22Rv1 (cell line): ENCODE measurements at regions not wholly inside any gene's neighbourhood (a gene's known extent, or its start where the extent isn't known, plus 50 kb on each side); places are given as distances from the start of the nearest gene placed in this dataset.

Source experiments
- H3K27ac ChIP-seq: fragments of 450-650 bp; 2 replicates; pipeline ENCODE4 v1.5.1; 2017
- CTCF ChIP-seq: fragments of 450-650 bp; IDR thresholded peaks from 2 replicates; pipeline ENCODE4 v1.5.1; 2017; ENCODE audit warnings: mild to moderate bottlenecking
- ZFX ChIP-seq: fragments of 450-650 bp; IDR thresholded peaks from 2 replicates; pipeline ENCODE4 v1.6.1; 2017; ENCODE audit warnings: antibody characterized with exemption, borderline replicate concordance

DNA sequence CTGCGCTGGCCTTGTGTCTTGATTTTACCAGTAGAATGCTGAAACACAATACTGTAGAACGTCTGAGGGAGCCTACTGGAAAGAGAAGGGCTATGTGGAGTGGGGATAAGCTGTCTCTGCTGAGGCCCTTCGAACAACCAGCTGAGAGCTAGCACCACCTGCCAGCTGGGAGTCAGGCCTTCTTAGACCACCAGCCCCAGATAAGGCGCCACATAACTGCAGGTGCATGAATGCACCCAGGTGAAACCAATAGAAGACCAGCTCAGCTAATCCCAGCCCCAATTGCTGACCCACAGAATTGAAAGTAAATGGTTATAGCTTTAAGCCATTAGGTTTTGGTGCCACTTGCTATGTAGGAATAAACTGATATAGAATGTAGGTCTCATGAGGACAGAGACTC, 438.4 kb downstream of the ADRA2A start:
- no peak overlapping the region for H3K27ac ChIP-seq
- no peak for TF ChIP-seq CTCF
- no peak for TF ChIP-seq ZFX

GRCh38 chr10:111515706-111516105, 438.9 kb downstream of the ADRA2A start:
- no peak for TF ChIP-seq ZFX
- no peak for TF ChIP-seq CTCF
- no peak overlapping the region for H3K27ac ChIP-seq

GRCh38 chr10:111516144-111516543, 439.3 kb downstream of the ADRA2A start:
- TF ChIP-seq ZFX (no peak), CTCF (no peak)
- no peak overlapping the region for H3K27ac ChIP-seq

- TF ChIP-seq ZFX (no peak), CTCF (no peak)
Measured at GRCh38 chr10:111522141-111522540, 445.3 kb downstream of the ADRA2A start.

DNA sequence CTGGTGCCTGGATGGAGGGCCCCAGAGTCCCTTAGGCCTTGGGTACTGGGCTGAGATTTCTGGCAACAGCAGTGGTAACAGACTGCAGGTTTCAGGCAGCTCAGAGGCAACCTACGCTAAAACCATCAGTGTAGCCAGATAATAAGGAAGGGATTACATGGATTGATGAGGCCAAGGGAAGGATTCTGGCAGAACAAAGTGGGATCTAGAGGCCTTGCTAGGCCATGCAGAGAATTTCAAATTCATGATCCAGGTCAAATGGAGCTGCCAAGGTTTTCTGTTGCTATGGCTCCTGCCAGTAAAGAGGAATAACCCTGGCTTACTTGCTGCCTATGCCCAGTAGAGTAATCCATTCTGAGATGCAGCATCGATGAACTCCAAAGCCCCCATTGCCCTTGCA, 445.7 kb downstream of the ADRA2A start:
- TF ChIP-seq CTCF (no peak), ZFX (no peak)
- H3K27ac ChIP-seq, result no peak overlapping the region

More at GRCh38 chr10:111522141-111522540, 445.3 kb downstream of the ADRA2A start:
- H3K27ac ChIP-seq, result no peak overlapping the region

GRCh38 chr10:111523016-111523415, 446.2 kb downstream of the ADRA2A start:
- TF ChIP-seq ZFX, result no peak
- H3K27ac ChIP-seq, result no peak overlapping the region

- H3K27ac ChIP-seq, result no peak overlapping the region
- TF ChIP-seq ZFX (no peak), CTCF (no peak)
Measured at GRCh38 chr10:111524134-111524533, 447.3 kb downstream of the ADRA2A start.

- TF ChIP-seq ZFX, result no peak
- TF ChIP-seq CTCF, result no peak
- no peak overlapping the region for H3K27ac ChIP-seq
Measured at GRCh38 chr10:111525696-111526095, 448.9 kb downstream of the ADRA2A start.
